Astrocyte (in vitro differentiated cells and primary cell): ENCODE measurements at regions not wholly inside any gene's neighbourhood (a gene's known extent, or its start where the extent isn't known, plus 50 kb on each side); places are given as distances from the start of the nearest gene placed in this dataset.

Experiments used
- DNase-seq: peaks from one replicate; pipeline ENCODE4 v3.0.0-alpha.2; 2010; ENCODE audit warnings: low read depth
- FAIRE-seq: peaks from 2 replicates; lab custom pipeline; 2011; peaks lifted over from hg19 to GRCh38; lab: Jason Lieb, UNC
- H2AFZ ChIP-seq: 2 replicates; pipeline ENCODE4 v1.6.0; 2012; ENCODE audit warnings: low read depth, low read length, inconsistent platforms
- H3K27ac ChIP-seq: 2 replicates; pipeline ENCODE4 v1.5.1; 2011; ENCODE audit warnings: low read depth, low read length, inconsistent platforms
- H3K27me3 ChIP-seq: 2 replicates; pipeline ENCODE4 v1.6.0; 2011; ENCODE audit warnings: low read length, inconsistent platforms; ENCODE audit not compliant: insufficient read depth
- H3K36me3 ChIP-seq: 2 replicates; pipeline ENCODE4 v1.5.1; 2011; ENCODE audit warnings: low read length, inconsistent platforms; ENCODE audit not compliant: insufficient read depth
- H3K4me1 ChIP-seq: 2 replicates; pipeline ENCODE4 v1.5.1; 2011; ENCODE audit warnings: low read length, inconsistent platforms; ENCODE audit not compliant: insufficient read depth
- H3K4me2 ChIP-seq: 2 replicates; pipeline ENCODE4 v1.6.0; 2012; ENCODE audit warnings: low read length, inconsistent platforms
- H3K4me3 ChIP-seq: 2 replicates; pipeline ENCODE4 v1.5.1; 2011; ENCODE audit warnings: low read depth, mild to moderate bottlenecking, low read length, inconsistent platforms; ENCODE audit not compliant: insufficient read depth
- H3K79me2 ChIP-seq: 2 replicates; pipeline ENCODE4 v1.6.0; 2012; ENCODE audit warnings: mild to moderate bottlenecking, low read length, inconsistent platforms; ENCODE audit not compliant: insufficient read depth
- H3K9ac ChIP-seq: 2 replicates; pipeline ENCODE4 v1.6.0; 2012; ENCODE audit warnings: mild to moderate bottlenecking, low read length, inconsistent platforms
- H3K9me3 ChIP-seq: 2 replicates; pipeline ENCODE4 v1.5.1; 2012; ENCODE audit warnings: low read depth, mild to moderate bottlenecking, low read length, inconsistent platforms; ENCODE audit not compliant: insufficient read depth
- H4K20me1 ChIP-seq: 2 replicates; pipeline ENCODE4 v1.6.0; 2012; ENCODE audit warnings: low read length, inconsistent platforms; ENCODE audit not compliant: insufficient read depth
- H3K27ac Mint-ChIP-seq: one replicate; pipeline ENCODE4 v1.8.0; 2021; ENCODE audit warnings: mild to moderate bottlenecking, mixed read lengths; ENCODE audit not compliant: unreplicated experiment
- H3K27me3 Mint-ChIP-seq: one replicate; pipeline ENCODE4 v1.8.0; 2021; ENCODE audit warnings: low read depth, mixed read lengths; ENCODE audit not compliant: unreplicated experiment
- H3K36me3 Mint-ChIP-seq: one replicate; pipeline ENCODE4 v1.8.0; 2021; ENCODE audit warnings: low read depth, mixed read lengths; ENCODE audit not compliant: unreplicated experiment
- H3K4me1 Mint-ChIP-seq: one replicate; pipeline ENCODE4 v1.8.0; 2021; ENCODE audit warnings: low read depth, mixed read lengths; ENCODE audit not compliant: unreplicated experiment
- H3K4me3 Mint-ChIP-seq: one replicate; pipeline ENCODE4 v1.8.0; 2021; ENCODE audit warnings: mild to moderate bottlenecking, moderate library complexity, mixed read lengths; ENCODE audit not compliant: unreplicated experiment
- H3K9me3 Mint-ChIP-seq: one replicate; pipeline ENCODE4 v1.8.0; 2021; ENCODE audit warnings: mild to moderate bottlenecking, mixed read lengths; ENCODE audit not compliant: unreplicated experiment
- CTCF ChIP-seq: IDR thresholded peaks from 2 replicates; pipeline ENCODE4 v1.5.1; 2011; ENCODE audit warnings: low read depth, mild to moderate bottlenecking, inconsistent platforms, low read length, moderate library complexity; ENCODE audit not compliant: insufficient read depth
- EZH2 ChIP-seq: IDR thresholded peaks from 2 replicates; pipeline ENCODE4 v1.6.1; 2012; ENCODE audit warnings: mild to moderate bottlenecking, low read length, inconsistent platforms; ENCODE audit not compliant: insufficient read depth

GRCh38 chrX:13250826-13251580 is 68.8 kb downstream of the ATXN3L start:
- no peaks in the 10 kb centered on the region for H3K27me3 Mint-ChIP-seq
- Histone ChIP-seq H3K4me1 (no peaks in the 10 kb centered on the region), H3K36me3 (no peaks in the 10 kb centered on the region), H3K4me2 (peak overlapping the region; percentile 7), H3K27me3 (no peaks in the 10 kb centered on the region), H3K9ac (no peak overlapping the region), H2AFZ (no peak overlapping the region), H3K4me3 (no peak overlapping the region), H4K20me1 (no peaks in the 10 kb centered on the region), H3K27ac (peak overlapping the region; percentile 49), H3K9me3 (no peaks in the 10 kb centered on the region), H3K79me2 (no peaks in the 10 kb centered on the region)
- peak overlapping the region; percentile 88 for H3K27ac Mint-ChIP-seq
- no peak overlapping the region for H3K4me3 Mint-ChIP-seq
- FAIRE-seq (peak; percentile 100), DNase-seq (peak; percentile 97)
- H3K36me3 Mint-ChIP-seq, result no peaks in the 10 kb centered on the region
- TF ChIP-seq EZH2, result no peak
- no peak for TF ChIP-seq CTCF
- peaks cover 2% of the 10 kb centered on the region for H3K9me3 Mint-ChIP-seq
- peaks cover 32% of the 10 kb centered on the region for H3K4me1 Mint-ChIP-seq

- Histone ChIP-seq H3K36me3 (no peaks in the 10 kb centered on the region), H4K20me1 (no peaks in the 10 kb centered on the region), H3K4me3 (no peak overlapping the region), H3K9ac (no peak overlapping the region), H3K4me2 (no peak overlapping the region), H2AFZ (no peak overlapping the region), H3K4me1 (no peaks in the 10 kb centered on the region), H3K27ac (no peak overlapping the region), H3K9me3 (no peaks in the 10 kb centered on the region), H3K27me3 (no peaks in the 10 kb centered on the region), H3K79me2 (no peaks in the 10 kb centered on the region)
- FAIRE-seq (peak; percentile 97), DNase-seq (peak; percentile 18)
- Mint-ChIP-seq H3K4me3 (no peak overlapping the region), H3K9me3 (no peaks in the 10 kb centered on the region), H3K27ac (peak overlapping the region; percentile 72), H3K4me1 (peaks cover 23% of the 10 kb centered on the region), H3K36me3 (no peaks in the 10 kb centered on the region), H3K27me3 (no peaks in the 10 kb centered on the region)
- TF ChIP-seq CTCF, result no peak
- no peak for TF ChIP-seq EZH2
Observed at GRCh38 chrX:13248867-13249486, 70.9 kb downstream of the ATXN3L start.

GRCh38 chrX:13239272-13239671 is 80.6 kb downstream of the ATXN3L start:
- H3K9me3 Mint-ChIP-seq, result no peaks in the 10 kb centered on the region
- no peak overlapping the region for H3K27ac Mint-ChIP-seq
- H3K27me3 Mint-ChIP-seq, result no peaks in the 10 kb centered on the region
- FAIRE-seq (no peak), DNase-seq (no peak)
- Histone ChIP-seq H3K36me3 (no peaks in the 10 kb centered on the region), H3K4me1 (no peaks in the 10 kb centered on the region), H4K20me1 (no peaks in the 10 kb centered on the region), H3K9ac (no peak overlapping the region), H3K27me3 (no peaks in the 10 kb centered on the region), H2AFZ (no peak overlapping the region), H3K79me2 (no peaks in the 10 kb centered on the region), H3K27ac (no peak overlapping the region), H3K4me3 (no peak overlapping the region), H3K9me3 (no peaks in the 10 kb centered on the region), H3K4me2 (no peak overlapping the region)
- peaks cover 5% of the 10 kb centered on the region for H3K4me1 Mint-ChIP-seq
- H3K4me3 Mint-ChIP-seq, result no peak overlapping the region
- TF ChIP-seq EZH2 (no peak), CTCF (no peak)
- no peaks in the 10 kb centered on the region for H3K36me3 Mint-ChIP-seq
